GM19239 (cell line): ENCODE measurements at regions not wholly inside any gene's neighbourhood (a gene's known extent, or its start where the extent isn't known, plus 50 kb on each side); places are given as distances from the start of the nearest gene placed in this dataset.

ENCODE experiments used
- DNase-seq: peaks from one replicate; pipeline ENCODE4 v3.0.0; 2011; ENCODE audit warnings: low spot score; ENCODE audit not compliant: insufficient read length
- FAIRE-seq: peaks from 2 replicates; lab custom pipeline; 2011; peaks lifted over from hg19 to GRCh38; lab: Jason Lieb, UNC

- no peak for FAIRE-seq
Observed at GRCh38 chr2:60268032-60268431, 285.4 kb downstream of the BCL11A start.

GRCh38 chr2:60267122-60267521 is 286.3 kb downstream of the BCL11A start:
- DNase-seq (no peak), FAIRE-seq (no peak)

More at GRCh38 chr2:60268032-60268431, 285.4 kb downstream of the BCL11A start:
- DNase-seq = no peak

GRCh38 chr2:60262178-60262577 is 291.3 kb downstream of the BCL11A start:
- DNase-seq (no peak), FAIRE-seq (no peak)

- DNase-seq (no peak), FAIRE-seq (no peak)
Observed at GRCh38 chr2:60260639-60261296, 292.7 kb downstream of the BCL11A start.

GRCh38 chr2:60259781-60260180 is 293.7 kb downstream of the BCL11A start:
- FAIRE-seq (no peak), DNase-seq (no peak)

- no peak for FAIRE-seq
- DNase-seq = no peak
Observed at GRCh38 chr2:60252581-60253150, 300.8 kb downstream of the BCL11A start.

GRCh38 chr2:60251247-60251646 is 302.2 kb downstream of the BCL11A start:
- FAIRE-seq (no peak), DNase-seq (no peak)

GRCh38 chr2:60249879-60250278 is 303.6 kb downstream of the BCL11A start:
- FAIRE-seq (no peak), DNase-seq (no peak)

- FAIRE-seq (no peak), DNase-seq (no peak)
Observed at GRCh38 chr2:60247471-60247870, 306.0 kb downstream of the BCL11A start.

- FAIRE-seq = no peak
- DNase-seq = no peak
Observed at GRCh38 chr2:60246583-60246982, 306.9 kb downstream of the BCL11A start.

GRCh38 chr2:60234274-60234986 is 319.0 kb downstream of the BCL11A start:
- FAIRE-seq = no peak
- no peak for DNase-seq

- no peak for FAIRE-seq
- DNase-seq = no peak
Observed at GRCh38 chr2:60230596-60230995, 322.9 kb downstream of the BCL11A start.

- FAIRE-seq (no peak), DNase-seq (no peak)
Observed at GRCh38 chr2:60230037-60230436, 323.4 kb downstream of the BCL11A start.

- FAIRE-seq (no peak), DNase-seq (no peak)
Observed at GRCh38 chr2:60226943-60227342, 326.5 kb downstream of the BCL11A start.

GRCh38 chr2:60226191-60226590 is 327.3 kb downstream of the BCL11A start:
- FAIRE-seq (no peak), DNase-seq (no peak)

- DNase-seq = no peak
- no peak for FAIRE-seq
Observed at GRCh38 chr2:60223859-60224258, 329.6 kb downstream of the BCL11A start.

GRCh38 chr2:60221098-60221497 is 332.4 kb downstream of the BCL11A start:
- DNase-seq = no peak
- no peak for FAIRE-seq

GRCh38 chr2:60219536-60219935 is 333.9 kb downstream of the BCL11A start:
- no peak for FAIRE-seq
- DNase-seq = no peak

- no peak for FAIRE-seq
- DNase-seq = no peak
Observed at GRCh38 chr2:60216452-60216995, 336.9 kb downstream of the BCL11A start.

GRCh38 chr2:60215386-60215901 is 338.0 kb downstream of the BCL11A start:
- FAIRE-seq (no peak), DNase-seq (no peak)

- no peak for DNase-seq
- no peak for FAIRE-seq
Observed at GRCh38 chr2:60214626-60214875, 338.9 kb downstream of the BCL11A start.
